ENCODE measurements at regions not wholly inside any gene's neighbourhood (a gene's known extent, or its start where the extent isn't known, plus 50 kb on each side); places are given as distances from the start of the nearest gene placed in this dataset.
"Not testable (repeated sequence)": the region's sequence is repeated elsewhere in the genome, so short reads cannot be mapped to it uniquely, and the experiment has no call there.

- no peak overlapping the region for H3K4me3 ChIP-seq (ENCODE audit: low read depth, low read length)
- TF ChIP-seq, protein P1, sequence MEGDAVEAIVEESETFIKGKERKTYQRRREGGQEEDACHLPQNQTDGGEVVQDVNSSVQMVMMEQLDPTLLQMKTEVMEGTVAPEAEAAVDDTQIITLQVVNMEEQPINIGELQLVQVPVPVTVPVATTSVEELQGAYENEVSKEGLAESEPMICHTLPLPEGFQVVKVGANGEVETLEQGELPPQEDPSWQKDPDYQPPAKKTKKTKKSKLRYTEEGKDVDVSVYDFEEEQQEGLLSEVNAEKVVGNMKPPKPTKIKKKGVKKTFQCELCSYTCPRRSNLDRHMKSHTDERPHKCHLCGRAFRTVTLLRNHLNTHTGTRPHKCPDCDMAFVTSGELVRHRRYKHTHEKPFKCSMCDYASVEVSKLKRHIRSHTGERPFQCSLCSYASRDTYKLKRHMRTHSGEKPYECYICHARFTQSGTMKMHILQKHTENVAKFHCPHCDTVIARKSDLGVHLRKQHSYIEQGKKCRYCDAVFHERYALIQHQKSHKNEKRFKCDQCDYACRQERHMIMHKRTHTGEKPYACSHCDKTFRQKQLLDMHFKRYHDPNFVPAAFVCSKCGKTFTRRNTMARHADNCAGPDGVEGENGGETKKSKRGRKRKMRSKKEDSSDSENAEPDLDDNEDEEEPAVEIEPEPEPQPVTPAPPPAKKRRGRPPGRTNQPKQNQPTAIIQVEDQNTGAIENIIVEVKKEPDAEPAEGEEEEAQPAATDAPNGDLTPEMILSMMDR (IDR thresholded peaks at IDR 0.05; ENCODE audit: control insufficient read depth, extremely low read depth, insufficient read depth), result no peak
- DNase-seq (ENCODE audit: low read depth), result no peak
Observed at GRCh38 chr7:109641445-109641844, 1071.8 kb downstream of the DNAJB9 start.

GRCh38 chr7:109646124-109646523, 1076.5 kb downstream of the DNAJB9 start:
- TF ChIP-seq, protein P1 (IDR thresholded peaks at IDR 0.05; ENCODE audit: control insufficient read depth, extremely low read depth, insufficient read depth), result no peak
- H3K4me3 ChIP-seq (ENCODE audit: low read depth, low read length), result no peak overlapping the region
- DNase-seq (ENCODE audit: low read depth), result no peak

DNA sequence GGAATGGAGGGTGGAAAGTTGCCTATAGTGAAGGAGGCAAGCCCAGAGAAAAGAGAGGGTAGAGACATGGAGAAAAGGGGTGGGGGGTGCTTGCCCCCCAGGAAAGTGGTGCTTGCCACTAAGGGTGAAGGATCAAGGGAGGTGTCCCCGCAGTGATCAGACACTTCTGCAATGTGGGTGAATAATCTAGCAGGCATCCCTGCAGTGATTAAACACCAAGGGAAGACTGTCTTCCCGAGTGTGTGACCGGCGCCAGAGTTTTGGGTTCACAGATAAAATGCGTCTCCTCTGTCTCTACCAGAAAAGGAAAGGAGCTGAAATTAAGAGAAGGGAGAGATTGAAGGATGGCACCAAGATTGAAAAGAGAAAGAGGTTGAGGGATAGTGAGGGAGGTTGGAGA, 1076.9 kb downstream of the DNAJB9 start:
- not testable (repeated sequence) for H3K4me3 ChIP-seq (ENCODE audit: low read depth, low read length); DNase-seq (ENCODE audit: low read depth)

- not testable (repeated sequence) for H3K4me3 ChIP-seq (ENCODE audit: low read depth, low read length); DNase-seq (ENCODE audit: low read depth)
Observed at GRCh38 chr7:109647263-109647662, 1077.6 kb downstream of the DNAJB9 start.

DNA sequence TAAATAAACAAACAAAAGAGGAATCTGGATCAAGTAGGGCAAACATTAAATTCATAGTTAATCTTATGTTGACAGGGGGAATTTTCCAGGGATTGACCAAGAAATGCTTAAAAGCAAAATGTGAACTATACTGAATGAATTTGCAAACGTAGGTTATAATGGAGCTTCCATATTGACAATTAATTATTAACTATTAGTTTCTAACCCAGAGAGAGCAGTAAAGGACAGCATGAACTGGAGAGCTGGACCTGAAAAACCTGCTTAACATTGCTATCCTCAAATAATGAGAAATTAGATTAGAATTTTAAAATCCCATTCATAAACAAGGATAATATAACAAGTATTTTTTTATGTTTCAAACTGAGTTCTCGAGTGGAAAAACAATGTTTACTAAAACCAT, 1089.6 kb downstream of the DNAJB9 start:
- no peak overlapping the region for H3K4me3 ChIP-seq (ENCODE audit: low read depth, low read length)
- TF ChIP-seq, protein P1 (IDR thresholded peaks at IDR 0.05; ENCODE audit: control insufficient read depth, extremely low read depth, insufficient read depth), result no peak
- no peak for DNase-seq (ENCODE audit: low read depth)

- no peak for DNase-seq (ENCODE audit: low read depth)
- TF ChIP-seq, protein P1 (IDR thresholded peaks at IDR 0.05; ENCODE audit: control insufficient read depth, extremely low read depth, insufficient read depth), result no peak
- no peak overlapping the region for H3K4me3 ChIP-seq (ENCODE audit: low read depth, low read length)
Observed at GRCh38 chr7:109660401-109660800, 1090.7 kb downstream of the DNAJB9 start.

DNA sequence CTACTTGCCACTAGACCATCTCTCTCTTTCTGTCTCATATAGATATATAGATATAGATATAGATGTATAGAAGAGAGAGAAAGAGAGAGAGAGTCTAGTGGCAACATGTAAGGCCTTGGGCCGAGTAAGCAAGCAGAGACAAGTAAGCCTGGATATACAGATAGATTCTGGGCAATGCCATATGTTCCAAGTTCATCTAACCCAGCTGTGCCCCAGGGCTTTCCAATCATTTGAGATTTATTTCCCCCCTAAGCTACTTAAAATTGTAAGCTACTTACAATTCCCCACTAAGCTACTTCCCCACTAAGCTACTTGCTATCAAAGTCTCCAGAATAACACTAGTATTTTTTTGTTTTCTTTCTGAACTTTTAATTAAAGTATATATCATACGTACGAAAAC, 1094.1 kb downstream of the DNAJB9 start:
- H3K4me3 ChIP-seq (ENCODE audit: low read depth, low read length), result no peak overlapping the region
- DNase-seq (ENCODE audit: low read depth), result no peak
- TF ChIP-seq, protein P1 (IDR thresholded peaks at IDR 0.05; ENCODE audit: control insufficient read depth, extremely low read depth, insufficient read depth), result no peak

GRCh38 chr7:109687269-109687668, 1117.6 kb downstream of the DNAJB9 start:
- DNase-seq (ENCODE audit: low read depth); H3K4me3 ChIP-seq (ENCODE audit: low read depth, low read length): not testable (repeated sequence)

DNA sequence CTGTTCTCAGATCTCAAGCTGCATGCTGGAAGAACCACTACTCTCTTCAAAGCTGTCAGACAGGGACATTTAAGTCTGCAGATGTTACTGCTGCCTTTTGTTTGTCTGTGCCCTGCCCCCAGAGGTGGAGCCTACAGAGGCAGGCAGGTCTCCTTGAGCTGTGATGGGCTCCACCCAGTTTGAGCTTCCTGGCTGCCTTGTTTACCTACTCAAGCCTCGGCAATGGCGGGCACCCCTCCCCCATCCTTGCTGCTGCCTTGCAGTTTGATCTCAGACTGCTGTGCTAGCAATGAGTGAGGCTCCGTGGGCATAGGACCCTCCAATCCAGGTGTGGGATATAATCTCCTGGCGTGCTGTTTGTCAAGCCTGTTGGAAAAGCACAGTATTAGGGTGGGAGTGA, 1122.9 kb downstream of the DNAJB9 start:
- not testable (repeated sequence) for H3K4me3 ChIP-seq (ENCODE audit: low read depth, low read length); DNase-seq (ENCODE audit: low read depth)
